HG03520 (cell line): ENCODE measurements at regions not wholly inside any gene's neighbourhood (a gene's known extent, or its start where the extent isn't known, plus 50 kb on each side); places are given as distances from the start of the nearest gene placed in this dataset.
"Not testable (repeated sequence)": the region's sequence is repeated elsewhere in the genome, so short reads cannot be mapped to it uniquely, and the experiment has no call there.

Experiments used
- ATAC-seq: cut with Tn5 transposase; IDR thresholded peaks from one replicate; pipeline ENCODE4 v1.9.1; 2021; ENCODE audit warnings: mild to moderate bottlenecking, moderate library complexity; ENCODE audit not compliant: unreplicated experiment

- no peak for ATAC-seq
Observed at GRCh38 chr5:91315701-91316100, 67.4 kb downstream of the ARRDC3 start.

- peak; percentile 49 for ATAC-seq
Observed at GRCh38 chr5:91313757-91314673, 69.1 kb downstream of the ARRDC3 start.

GRCh38 chr5:91312698-91313097, 70.4 kb downstream of the ARRDC3 start:
- ATAC-seq = no peak

- peak; percentile 90 for ATAC-seq
Observed at GRCh38 chr5:91311697-91312501, 71.2 kb downstream of the ARRDC3 start.

GRCh38 chr5:91311168-91311696, 71.9 kb downstream of the ARRDC3 start:
- no peak for ATAC-seq

GRCh38 chr5:91308157-91308556, 75.0 kb downstream of the ARRDC3 start:
- ATAC-seq = not testable (repeated sequence)

GRCh38 chr5:91307048-91307447, 76.1 kb downstream of the ARRDC3 start:
- no peak for ATAC-seq

GRCh38 chr5:91306497-91306896, 76.6 kb downstream of the ARRDC3 start:
- no peak for ATAC-seq

- ATAC-seq = no peak
Observed at GRCh38 chr5:91305640-91306039, 77.5 kb downstream of the ARRDC3 start.

GRCh38 chr5:91304015-91304414, 79.1 kb downstream of the ARRDC3 start:
- ATAC-seq = not testable (repeated sequence)

- ATAC-seq = no peak
Observed at GRCh38 chr5:91302958-91303357, 80.2 kb downstream of the ARRDC3 start.

GRCh38 chr5:91302305-91302704, 80.8 kb downstream of the ARRDC3 start:
- ATAC-seq = no peak

- no peak for ATAC-seq
Observed at GRCh38 chr5:91301106-91301846, 81.8 kb downstream of the ARRDC3 start.

GRCh38 chr5:91297994-91298393, 85.1 kb downstream of the ARRDC3 start:
- no peak for ATAC-seq

GRCh38 chr5:91296674-91297143, 86.4 kb downstream of the ARRDC3 start:
- ATAC-seq = no peak

GRCh38 chr5:91296102-91296501, 87.0 kb downstream of the ARRDC3 start:
- not testable (repeated sequence) for ATAC-seq

- ATAC-seq = peak; percentile 89
Observed at GRCh38 chr5:91293131-91293530, 90.0 kb downstream of the ARRDC3 start.

GRCh38 chr5:91291628-91292569, 91.2 kb downstream of the ARRDC3 start:
- no peak for ATAC-seq

GRCh38 chr5:91288118-91288916, 94.8 kb downstream of the ARRDC3 start:
- ATAC-seq = no peak
